K562 (cell line): ENCODE measurements at regions not wholly inside any gene's neighbourhood (a gene's known extent, or its start where the extent isn't known, plus 50 kb on each side); places are given as distances from the start of the nearest gene placed in this dataset.

Experiments
- ATAC-seq: fragments of 200-7000 bp; cut with Tn5 transposase; 3 replicates; pipeline ENCODE4 v1.9.1; 2020; ENCODE audit warnings: moderate library complexity
- BruUV-seq: library from RNA; stranded (reverse); fragments of 400-500 nt; replicated peaks from 2 replicates; lab custom pipeline; 2021; lab: Mats Ljungman, UMichigan
- CTCF ChIA-PET: fragments of 300-600 bp; formaldehyde crosslinking; extraction: SDS; loops from one replicate; lab custom pipeline; 2021; ENCODE audit warnings: low intra/inter-chr PET ratio; lab: Yijun Ruan, JAX
- POLR2A ChIA-PET: fragments of 300-600, 350-650 bp; sonication (Branson Sonifier 250); formaldehyde crosslinking; extraction: SDS; loops from one replicate; lab custom pipeline; 2021; ENCODE audit warnings: antibody characterized with exemption, inconsistent platforms; lab: Yijun Ruan, JAX
- DNase-seq, 4 experiments: peaks; one replicate each; pipeline versions ENCODE4 v3.0.0 to v3.0.0-alpha.2; 2011 to 2018; ENCODE audit warnings: low spot score in 3 of 4, mixed read lengths in 3 of 4; ENCODE audit errors: extremely low read depth in 1 of 4
- FAIRE-seq: peaks from 2 replicates; lab custom pipeline; 2011; peaks lifted over from hg19 to GRCh38; lab: Jason Lieb, UNC
- H2AFZ ChIP-seq: 2 replicates; pipeline ENCODE4 v1.6.0; 2011; ENCODE audit warnings: low read depth, low read length, control low read depth, inconsistent platforms
- H3K27ac ChIP-seq: fragments of 200-600 bp; 3 replicates; pipeline ENCODE4 v1.8.0; 2011; ENCODE audit warnings: low read depth, mild to moderate bottlenecking, control low read depth, inconsistent platforms, low read length, moderate library complexity, mixed read lengths; ENCODE audit errors: extremely low read depth
- H3K27me3 ChIP-seq, 2 experiments: fragments of 300-600 bp in 1 of 2; 2 replicates in 1 of 2; 3 replicates in 1 of 2; pipeline versions ENCODE4 v1.6.0 to v1.8.0; 2011; ENCODE audit warnings: inconsistent platforms in 2 of 2, low read length in 2 of 2, mild to moderate bottlenecking in 1 of 2, mixed read lengths in 1 of 2, moderate library complexity in 1 of 2; ENCODE audit not compliant: control insufficient read depth in 2 of 2, insufficient read depth in 2 of 2
- H3K36me3 ChIP-seq: fragments of 300-600 bp; 3 replicates; pipeline ENCODE4 v1.8.0; 2011; ENCODE audit warnings: mild to moderate bottlenecking, low read length, inconsistent platforms; ENCODE audit not compliant: control insufficient read depth, insufficient read depth
- H3K4me1 ChIP-seq, 2 experiments: fragments of 200-600 bp in 1 of 2; replicated peaks in 1 of 2; 2 replicates in 1 of 2; 3 replicates in 1 of 2; pipeline versions ENCODE4 v1.5.1 to v1.8.0; 2011; ENCODE audit warnings: inconsistent platforms in 2 of 2, low read length in 2 of 2, mild to moderate bottlenecking in 1 of 2, mixed read lengths in 1 of 2, moderate library complexity in 1 of 2; ENCODE audit not compliant: control insufficient read depth in 2 of 2, insufficient read depth in 2 of 2
- H3K4me2 ChIP-seq: 2 replicates; pipeline ENCODE4 v1.6.1; 2011; ENCODE audit warnings: low read length, control low read depth, inconsistent platforms, mixed read lengths; ENCODE audit not compliant: insufficient read depth
- H3K4me3 ChIP-seq: fragments of 200-600 bp; sonication (generic), shearing (Covaris generic); 2 replicates; pipeline ENCODE4 v1.5.1; 2016; ENCODE audit warnings: control low read depth, inconsistent platforms
- H3K79me2 ChIP-seq: fragments of 200-600 bp; 3 replicates; pipeline ENCODE4 v1.8.0; 2011; ENCODE audit warnings: low read length, inconsistent platforms; ENCODE audit not compliant: control insufficient read depth, insufficient read depth
- H3K9ac ChIP-seq, 2 experiments: 2 replicates each; pipeline versions ENCODE4 v1.6.0 to v1.6.1; 2011; ENCODE audit warnings: low read depth in 2 of 2, low read length in 2 of 2, control low read depth in 1 of 2, inconsistent platforms in 1 of 2, mild to moderate bottlenecking in 1 of 2, mixed read lengths in 1 of 2; ENCODE audit not compliant: insufficient read depth in 1 of 2
- H3K9me1 ChIP-seq: one replicate; pipeline ENCODE4 v1.6.0; 2011; ENCODE audit warnings: inconsistent platforms, mild to moderate bottlenecking, low read length, moderate library complexity; ENCODE audit not compliant: control insufficient read depth, insufficient read depth
- H3K9me3 ChIP-seq: replicated peaks from 2 replicates; pipeline ENCODE4 v1.5.1; 2011; ENCODE audit warnings: low read depth, low read length, inconsistent platforms; ENCODE audit not compliant: control insufficient read depth, insufficient read depth
- H4K20me1 ChIP-seq: replicated peaks from 2 replicates; pipeline ENCODE4 v1.6.1; 2011; ENCODE audit warnings: low read length, inconsistent platforms, mixed read lengths; ENCODE audit not compliant: control insufficient read depth, insufficient read depth
- HMG20A ChIP-seq: fragments of 450-650 bp; formaldehyde crosslinking; conservative IDR thresholded peaks from 2 replicates; pipeline ENCODE4 v1.4.0; 2020; ENCODE audit warnings: mild to moderate bottlenecking, mixed read lengths
- SETDB1 ChIP-seq: IDR thresholded peaks from one replicate; pipeline ENCODE4 v1.6.1; 2012; ENCODE audit warnings: low read length, control low read depth, inconsistent platforms
- WGBS: fragments of 100-300 bp; shearing (Covaris generic); methylation state at CpG from one replicate; pipeline ENCODE4 v1.1.6; 2016; ENCODE audit warnings: low coverage, mixed read lengths; ENCODE audit not compliant: insufficient coverage; ENCODE audit errors: missing lambda C conversion rate; 5-methylcytosine and 5-hydroxymethylcytosine counted together
- in situ Hi-C: fragments of 300-500 bp; cut with MboI; formaldehyde crosslinking; loops from 4 replicates; pipeline ENCODE4 v1.15.0; 2018; ENCODE audit warnings: inconsistent platforms, mixed read lengths
- intact Hi-C: fragments of 100-400 bp; cut with micrococcal nuclease; formaldehyde crosslinking; loops from 2 replicates; pipeline ENCODE4 v1.14.2; 2022
- TF ChIP-seq, protein P1 (sequence below): fragments of 250-450 bp; sonication (Bioruptor Pico); IDR thresholded peaks from 2 replicates; pipeline ENCODE4 v1.8.0; 2021; ENCODE audit warnings: moderate library complexity, mild to moderate bottlenecking, inconsistent platforms
- TF ChIP-seq, protein P2 (sequence below): sonication (generic); formaldehyde crosslinking; IDR thresholded peaks from 2 replicates; pipeline ENCODE4 v1.8.0; 2022; ENCODE audit warnings: mild to moderate bottlenecking, missing genetic modification reagents

DNA sequence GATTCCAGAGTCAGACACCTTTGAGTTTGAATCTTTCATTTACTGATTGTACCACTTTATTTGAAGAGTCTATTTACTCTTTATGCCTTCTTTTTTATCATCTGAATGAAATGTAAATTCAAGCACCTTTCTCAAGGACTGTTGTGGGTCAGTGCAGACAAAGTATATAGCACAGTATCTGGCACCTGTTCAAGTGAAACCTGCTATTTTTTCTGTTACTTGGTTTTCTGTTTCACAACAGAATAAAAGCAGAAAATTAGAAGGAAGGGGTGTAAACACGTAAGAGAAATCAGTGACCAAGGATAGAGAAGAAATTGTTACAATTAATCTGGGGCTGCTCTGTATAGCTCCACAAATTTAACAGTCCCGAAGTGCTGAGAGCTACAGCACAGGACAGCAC is 357.4 kb downstream of the RSL24D1 start:
- no peak for ATAC-seq
- Histone ChIP-seq H3K4me1 (no peaks in the 10 kb centered on the region), H3K79me2 (no peaks in the 10 kb centered on the region), H3K27me3 (no peaks in the 10 kb centered on the region), H3K9me3 (no peaks in the 10 kb centered on the region), H3K9ac (no peak overlapping the region), H3K36me3 (no peaks in the 10 kb centered on the region), H2AFZ (no peak overlapping the region), H3K4me3 (no peak overlapping the region), H3K9me1 (no peaks in the 10 kb centered on the region), H4K20me1 (no peaks in the 10 kb centered on the region), H3K27ac (no peak overlapping the region), H3K4me2 (no peak overlapping the region)
- BruUV-seq = no TSS peak
- in situ Hi-C loops (no loop called here), intact Hi-C loops (no loop called here)
- ChIA-PET POLR2A (no interaction called here), CTCF (no interaction called here)
- TF ChIP-seq HMG20A (CRISPR knock-in tag) = no peak
- 0% methylated on average over 2 of the region's 2 CpGs for WGBS
- DNase-seq = no peak
- FAIRE-seq = no peak

DNA sequence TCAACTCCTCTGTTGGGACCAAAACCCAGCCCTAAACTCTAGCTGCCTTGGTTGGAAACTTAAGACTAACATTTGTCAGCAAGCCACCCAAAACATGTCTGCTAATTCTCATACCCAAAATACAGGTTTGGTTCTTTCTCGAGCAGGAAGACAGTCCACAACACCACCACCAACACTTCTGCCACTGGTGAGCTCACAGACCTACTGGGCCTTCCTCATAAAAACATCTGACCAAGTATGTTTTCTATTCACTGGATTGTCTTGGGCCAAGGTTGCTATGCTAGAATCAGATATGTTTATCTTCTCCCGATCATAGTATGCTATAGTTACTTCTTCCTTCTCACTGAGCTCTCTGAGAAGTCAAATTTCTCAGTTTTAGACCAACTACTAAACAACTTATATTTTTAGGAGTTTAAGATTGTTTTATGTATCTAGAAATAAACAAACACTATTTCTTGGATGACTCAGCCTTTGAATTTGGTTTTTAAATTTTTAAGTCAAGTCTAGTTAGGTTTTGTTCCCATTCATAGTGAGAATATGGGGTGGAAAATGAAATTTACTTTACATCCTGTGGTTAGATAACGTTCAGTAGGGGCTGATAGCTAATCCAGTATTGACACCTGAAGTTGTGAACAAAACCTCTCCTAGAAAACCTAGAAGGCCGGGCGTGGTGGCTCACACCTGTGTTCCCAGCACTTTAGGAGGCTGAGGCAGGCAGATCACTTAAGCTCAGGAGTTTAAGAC is 360.5 kb downstream of the RSL24D1 start:
- intact Hi-C loops = no loop called here
- no peak overlapping the region for H3K9ac ChIP-seq
- H4K20me1 ChIP-seq = no peaks in the 10 kb centered on the region
- no peaks in the 10 kb centered on the region for H3K27me3 ChIP-seq
- H3K79me2 ChIP-seq = no peaks in the 10 kb centered on the region
- in situ Hi-C loops = no loop called here
- H3K27ac ChIP-seq = no peak overlapping the region
- no peaks in the 10 kb centered on the region for H3K4me1 ChIP-seq
- ChIA-PET CTCF (no interaction called here), POLR2A (no interaction called here)
- no peak overlapping the region for H3K4me2 ChIP-seq
- no peak overlapping the region for H3K4me3 ChIP-seq
- no peak for ATAC-seq
- FAIRE-seq = no peak
- DNase-seq = no peak
- H3K9me3 ChIP-seq = no peaks in the 10 kb centered on the region
- TF ChIP-seq, protein P1, sequence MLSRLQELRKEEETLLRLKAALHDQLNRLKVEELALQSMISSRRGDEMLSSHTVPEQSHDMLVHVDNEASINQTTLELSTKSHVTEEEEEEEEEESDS (CRISPR knock-in tag) = no peak
- TF ChIP-seq, protein P2, sequence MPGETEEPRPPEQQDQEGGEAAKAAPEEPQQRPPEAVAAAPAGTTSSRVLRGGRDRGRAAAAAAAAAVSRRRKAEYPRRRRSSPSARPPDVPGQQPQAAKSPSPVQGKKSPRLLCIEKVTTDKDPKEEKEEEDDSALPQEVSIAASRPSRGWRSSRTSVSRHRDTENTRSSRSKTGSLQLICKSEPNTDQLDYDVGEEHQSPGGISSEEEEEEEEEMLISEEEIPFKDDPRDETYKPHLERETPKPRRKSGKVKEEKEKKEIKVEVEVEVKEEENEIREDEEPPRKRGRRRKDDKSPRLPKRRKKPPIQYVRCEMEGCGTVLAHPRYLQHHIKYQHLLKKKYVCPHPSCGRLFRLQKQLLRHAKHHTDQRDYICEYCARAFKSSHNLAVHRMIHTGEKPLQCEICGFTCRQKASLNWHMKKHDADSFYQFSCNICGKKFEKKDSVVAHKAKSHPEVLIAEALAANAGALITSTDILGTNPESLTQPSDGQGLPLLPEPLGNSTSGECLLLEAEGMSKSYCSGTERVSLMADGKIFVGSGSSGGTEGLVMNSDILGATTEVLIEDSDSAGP (CRISPR knock-in tag) = no peak
- TF ChIP-seq SETDB1 = no peak
- WGBS = 4% methylated on average over 5 of the region's 5 CpGs
- no peaks in the 10 kb centered on the region for H3K9me1 ChIP-seq
- no TSS peak for BruUV-seq
- H2AFZ ChIP-seq = no peak overlapping the region
- no peaks in the 10 kb centered on the region for H3K36me3 ChIP-seq
